B cell (primary cell): ENCODE measurements at regions not wholly inside any gene's neighbourhood (a gene's known extent, or its start where the extent isn't known, plus 50 kb on each side); places are given as distances from the start of the nearest gene placed in this dataset.

Experiments used
- ATAC-seq: fragments of 200-7000 bp; cut with Tn5 transposase; one replicate; pipeline ENCODE4 v1.10.0; 2021; ENCODE audit warnings: low read depth, mild to moderate bottlenecking, moderate number of reproducible peaks, moderate library complexity
- CTCF ChIA-PET: fragments of 350-600 bp; sonication (Branson Sonifier 250); formaldehyde crosslinking; loops from one replicate; lab custom pipeline; 2021; ENCODE audit warnings: antibody characterized with exemption, inconsistent platforms; lab: Charles Lee
- POLR2A ChIA-PET: fragments of 350-600 bp; sonication (Branson Sonifier 250); formaldehyde crosslinking; loops from one replicate; lab custom pipeline; 2021; ENCODE audit warnings: antibody characterized with exemption; lab: Charles Lee
- DNase-seq: peaks from one replicate; pipeline ENCODE4 v3.0.0; 2013
- H2AFZ ChIP-seq: 2 replicates; pipeline ENCODE4 v1.6.1; 2012; ENCODE audit warnings: mild to moderate bottlenecking, low read depth, low read length; ENCODE audit not compliant: insufficient read depth, poor library complexity, severe bottlenecking
- H3K27ac ChIP-seq, 2 donors: 1 replicate in 1 of 2; 2 replicates in 1 of 2; pipeline ENCODE4 v1.5.1; 2012 to 2013; ENCODE audit warnings: low read length in 2 of 2, mild to moderate bottlenecking in 2 of 2, moderate library complexity in 1 of 2
- H3K27me3 ChIP-seq, 4 experiments: fragments of 200-600 bp in 1 of 4; sonication (generic) in 1 of 4; replicated peaks in 1 of 4; 1 replicate in 2 of 4; 2 replicates in 2 of 4; pipeline versions ENCODE4 v1.6.1 to v1.7.0; 2013 to 2016; ENCODE audit warnings: low read length in 3 of 4, mild to moderate bottlenecking in 2 of 4, mixed read lengths in 1 of 4, moderate library complexity in 1 of 4; ENCODE audit not compliant: insufficient read depth in 4 of 4, control insufficient read depth in 3 of 4; ENCODE audit errors: control extremely low read depth in 1 of 4
- H3K36me3 ChIP-seq, 2 experiments: replicated peaks in 1 of 2; 1 replicate in 1 of 2; 2 replicates in 1 of 2; pipeline versions ENCODE4 v1.6.1 to v1.7.1; 2013; ENCODE audit warnings: low read length in 1 of 2; ENCODE audit not compliant: insufficient read depth in 2 of 2, control insufficient read depth in 1 of 2; ENCODE audit errors: control extremely low read depth in 1 of 2, extremely low read depth in 1 of 2
- H3K4me1 ChIP-seq, 2 donors: fragments of 200-600 bp in 1 of 2; sonication (generic) in 1 of 2; 1 replicate in 1 of 2; 2 replicates in 1 of 2; pipeline versions ENCODE4 v1.5.1 to v1.6.1; 2013 to 2017; ENCODE audit warnings: low read length in 2 of 2; ENCODE audit not compliant: control insufficient read depth in 2 of 2, insufficient read depth in 2 of 2
- H3K4me2 ChIP-seq: replicated peaks from 2 replicates; pipeline ENCODE3; 2012; ENCODE audit warnings: mild to moderate bottlenecking, low read depth, low read length; ENCODE audit not compliant: poor library complexity, severe bottlenecking
- H3K4me3 ChIP-seq, 5 experiments: fragments of 200-600 bp in 1 of 5; sonication (generic) in 1 of 5; 1 replicate in 3 of 5; 2 replicates in 2 of 5; pipeline versions ENCODE4 v1.5.1 to v1.7.0; 2011 to 2016; ENCODE audit warnings: low read length in 4 of 5, mild to moderate bottlenecking in 4 of 5, low read depth in 2 of 5, control low read depth in 1 of 5, moderate library complexity in 1 of 5; ENCODE audit not compliant: insufficient read depth in 1 of 5; ENCODE audit errors: control extremely low read depth in 1 of 5, extremely low read depth in 1 of 5
- H3K79me2 ChIP-seq: fragments of 200-600 bp; sonication (generic); one replicate; pipeline ENCODE4 v1.6.0; 2016; ENCODE audit warnings: low read length; ENCODE audit not compliant: control insufficient read depth, insufficient read depth
- H3K9ac ChIP-seq: fragments of 200-600 bp; sonication (generic); 2 replicates; pipeline ENCODE4 v1.6.1; 2017; ENCODE audit warnings: mild to moderate bottlenecking, low read length, moderate library complexity
- H3K9me3 ChIP-seq, 3 donors: one replicate each; pipeline versions ENCODE4 v1.6.1 to v1.7.1; 2013; ENCODE audit warnings: low read length in 2 of 3; ENCODE audit not compliant: control insufficient read depth in 2 of 3, insufficient read depth in 1 of 3; ENCODE audit errors: control extremely low read depth in 1 of 3
- H4K20me1 ChIP-seq: 2 replicates; pipeline ENCODE4 v1.6.0; 2012; ENCODE audit warnings: mild to moderate bottlenecking, low read length; ENCODE audit not compliant: insufficient read depth, control insufficient read depth, poor library complexity, severe bottlenecking
- H3K27ac Mint-ChIP-seq: one replicate; pipeline ENCODE4 v1.8.0; 2021; ENCODE audit warnings: mixed read lengths
- H3K27me3 Mint-ChIP-seq: one replicate; pipeline ENCODE4 v1.8.0; 2021; ENCODE audit warnings: mixed read lengths
- H3K4me1 Mint-ChIP-seq: one replicate; pipeline ENCODE4 v1.8.0; 2021; ENCODE audit warnings: mixed read lengths
- H3K4me3 Mint-ChIP-seq: one replicate; pipeline ENCODE4 v1.8.0; 2021; ENCODE audit warnings: mixed read lengths
- H3K9me3 Mint-ChIP-seq: one replicate; pipeline ENCODE4 v1.8.0; 2022; ENCODE audit warnings: mixed read lengths; ENCODE audit not compliant: insufficient read depth
- CTCF ChIP-seq: fragments of 200-600 bp; IDR thresholded peaks from one replicate; pipeline ENCODE4 v1.8.0; 2022; ENCODE audit warnings: antibody characterized with exemption, mild to moderate bottlenecking
- EZH2 ChIP-seq: IDR thresholded peaks from 2 replicates; pipeline ENCODE4 v1.6.1; 2012; ENCODE audit warnings: borderline replicate concordance, low read depth, mild to moderate bottlenecking, moderate library complexity, low read length; ENCODE audit not compliant: insufficient read depth, poor library complexity, severe bottlenecking
- WGBS: methylation state at CpG from one replicate; pipeline ENCODE4 v1.1.5; 2013; ENCODE audit warnings: missing lambda C conversion rate; ENCODE audit not compliant: insufficient coverage; 5-methylcytosine and 5-hydroxymethylcytosine counted together
- intact Hi-C: fragments of 100-400 bp; cut with micrococcal nuclease; formaldehyde crosslinking; loops from one replicate; pipeline ENCODE4 v1.10.0; 2022

- H3K4me2 ChIP-seq: no peak overlapping the region
- ChIA-PET POLR2A (no interaction called here), CTCF (no interaction called here)
- H3K9ac ChIP-seq: no peak overlapping the region
- 94% methylated on average over 23 of the region's 26 CpGs for WGBS
- H3K79me2 ChIP-seq: no peaks in the 10 kb centered on the region
- H3K27me3 ChIP-seq: no peaks in the 10 kb centered on the region
- DNase-seq: no peak
- H2AFZ ChIP-seq: no peak overlapping the region
- H4K20me1 ChIP-seq: no peaks in the 10 kb centered on the region
- H3K36me3 ChIP-seq: no peaks in the 10 kb centered on the region
- Mint-ChIP-seq H3K27ac (no peak overlapping the region), H3K9me3 (no peaks in the 10 kb centered on the region), H3K4me3 (no peak overlapping the region), H3K4me1 (no peaks in the 10 kb centered on the region), H3K27me3 (no peaks in the 10 kb centered on the region)
- intact Hi-C loops: no loop called here
- H3K27ac ChIP-seq: no peak overlapping the region
- ATAC-seq: no peak
- H3K4me1 ChIP-seq: no peaks in the 10 kb centered on the region
- H3K9me3 ChIP-seq: peaks cover 0 to 8% (median 0%) of the 10 kb centered on the region in 3 donors
- TF ChIP-seq EZH2 (no peak), CTCF (no peak)
- H3K4me3 ChIP-seq: no peak overlapping the region
Observed at GRCh38 chr9:134544388-134545214, 97.0 kb upstream of the COL5A1 start.

- H3K4me1 ChIP-seq: no peaks in the 10 kb centered on the region
- Mint-ChIP-seq H3K27me3 (no peaks in the 10 kb centered on the region), H3K9me3 (no peaks in the 10 kb centered on the region), H3K4me1 (no peaks in the 10 kb centered on the region), H3K27ac (no peak overlapping the region), H3K4me3 (no peak overlapping the region)
- no peak overlapping the region for H2AFZ ChIP-seq
- H3K4me2 ChIP-seq: no peak overlapping the region
- no peak overlapping the region for H3K27ac ChIP-seq
- H4K20me1 ChIP-seq: no peaks in the 10 kb centered on the region
- H3K4me3 ChIP-seq: no peak overlapping the region
- TF ChIP-seq EZH2: no peak
- TF ChIP-seq CTCF: no peak
- ChIA-PET CTCF (no interaction called here), POLR2A (no interaction called here)
- no peaks in the 10 kb centered on the region for H3K79me2 ChIP-seq
- peaks cover 0 to 13% (median 0%) of the 10 kb centered on the region in 3 donors for H3K9me3 ChIP-seq
- no peak overlapping the region for H3K9ac ChIP-seq
- ATAC-seq: no peak
- WGBS: 93% methylated on average over 6 of the region's 7 CpGs
- no peaks in the 10 kb centered on the region for H3K27me3 ChIP-seq
- intact Hi-C loops: no loop called here
- no peak for DNase-seq
- no peaks in the 10 kb centered on the region for H3K36me3 ChIP-seq
Observed at GRCh38 chr9:134545215-134545542, 96.4 kb upstream of the COL5A1 start.
